ENCODE measurements at regions not wholly inside any gene's neighbourhood (a gene's known extent, or its start where the extent isn't known, plus 50 kb on each side); places are given as distances from the start of the nearest gene placed in this dataset.

DNA sequence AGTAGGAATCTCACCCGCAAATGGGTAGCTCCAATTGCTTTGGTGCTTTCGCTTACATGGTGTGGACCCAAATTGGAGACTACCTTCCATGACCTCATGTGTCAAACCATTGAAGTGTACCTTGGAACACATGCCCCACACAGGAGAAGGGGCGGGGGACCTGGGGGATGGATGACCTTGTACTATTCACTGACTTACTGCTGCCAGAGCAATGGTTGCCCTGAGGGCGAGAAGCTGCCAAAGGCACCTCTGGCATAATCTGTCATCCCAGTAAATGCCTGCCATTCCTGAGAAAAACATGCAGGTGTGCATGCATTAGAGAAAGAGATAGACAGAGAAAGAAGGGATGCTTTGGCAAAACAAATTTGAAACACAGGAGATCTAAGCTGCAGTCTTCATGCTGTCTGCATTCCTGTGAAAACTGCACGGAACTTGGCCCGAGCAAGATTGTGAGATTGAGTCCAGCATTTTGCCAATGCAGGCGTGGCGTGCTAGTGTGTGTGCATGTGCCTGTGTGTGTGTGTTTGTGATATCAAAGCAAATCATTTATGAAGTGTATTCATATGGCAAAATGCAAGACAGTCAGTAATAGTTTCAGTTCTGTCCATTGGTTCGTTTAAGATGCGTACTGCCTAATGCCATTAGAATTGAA, 219.5 kb upstream of the MDFIC2 start (continued):
- TF ChIP-seq, protein P1, sequence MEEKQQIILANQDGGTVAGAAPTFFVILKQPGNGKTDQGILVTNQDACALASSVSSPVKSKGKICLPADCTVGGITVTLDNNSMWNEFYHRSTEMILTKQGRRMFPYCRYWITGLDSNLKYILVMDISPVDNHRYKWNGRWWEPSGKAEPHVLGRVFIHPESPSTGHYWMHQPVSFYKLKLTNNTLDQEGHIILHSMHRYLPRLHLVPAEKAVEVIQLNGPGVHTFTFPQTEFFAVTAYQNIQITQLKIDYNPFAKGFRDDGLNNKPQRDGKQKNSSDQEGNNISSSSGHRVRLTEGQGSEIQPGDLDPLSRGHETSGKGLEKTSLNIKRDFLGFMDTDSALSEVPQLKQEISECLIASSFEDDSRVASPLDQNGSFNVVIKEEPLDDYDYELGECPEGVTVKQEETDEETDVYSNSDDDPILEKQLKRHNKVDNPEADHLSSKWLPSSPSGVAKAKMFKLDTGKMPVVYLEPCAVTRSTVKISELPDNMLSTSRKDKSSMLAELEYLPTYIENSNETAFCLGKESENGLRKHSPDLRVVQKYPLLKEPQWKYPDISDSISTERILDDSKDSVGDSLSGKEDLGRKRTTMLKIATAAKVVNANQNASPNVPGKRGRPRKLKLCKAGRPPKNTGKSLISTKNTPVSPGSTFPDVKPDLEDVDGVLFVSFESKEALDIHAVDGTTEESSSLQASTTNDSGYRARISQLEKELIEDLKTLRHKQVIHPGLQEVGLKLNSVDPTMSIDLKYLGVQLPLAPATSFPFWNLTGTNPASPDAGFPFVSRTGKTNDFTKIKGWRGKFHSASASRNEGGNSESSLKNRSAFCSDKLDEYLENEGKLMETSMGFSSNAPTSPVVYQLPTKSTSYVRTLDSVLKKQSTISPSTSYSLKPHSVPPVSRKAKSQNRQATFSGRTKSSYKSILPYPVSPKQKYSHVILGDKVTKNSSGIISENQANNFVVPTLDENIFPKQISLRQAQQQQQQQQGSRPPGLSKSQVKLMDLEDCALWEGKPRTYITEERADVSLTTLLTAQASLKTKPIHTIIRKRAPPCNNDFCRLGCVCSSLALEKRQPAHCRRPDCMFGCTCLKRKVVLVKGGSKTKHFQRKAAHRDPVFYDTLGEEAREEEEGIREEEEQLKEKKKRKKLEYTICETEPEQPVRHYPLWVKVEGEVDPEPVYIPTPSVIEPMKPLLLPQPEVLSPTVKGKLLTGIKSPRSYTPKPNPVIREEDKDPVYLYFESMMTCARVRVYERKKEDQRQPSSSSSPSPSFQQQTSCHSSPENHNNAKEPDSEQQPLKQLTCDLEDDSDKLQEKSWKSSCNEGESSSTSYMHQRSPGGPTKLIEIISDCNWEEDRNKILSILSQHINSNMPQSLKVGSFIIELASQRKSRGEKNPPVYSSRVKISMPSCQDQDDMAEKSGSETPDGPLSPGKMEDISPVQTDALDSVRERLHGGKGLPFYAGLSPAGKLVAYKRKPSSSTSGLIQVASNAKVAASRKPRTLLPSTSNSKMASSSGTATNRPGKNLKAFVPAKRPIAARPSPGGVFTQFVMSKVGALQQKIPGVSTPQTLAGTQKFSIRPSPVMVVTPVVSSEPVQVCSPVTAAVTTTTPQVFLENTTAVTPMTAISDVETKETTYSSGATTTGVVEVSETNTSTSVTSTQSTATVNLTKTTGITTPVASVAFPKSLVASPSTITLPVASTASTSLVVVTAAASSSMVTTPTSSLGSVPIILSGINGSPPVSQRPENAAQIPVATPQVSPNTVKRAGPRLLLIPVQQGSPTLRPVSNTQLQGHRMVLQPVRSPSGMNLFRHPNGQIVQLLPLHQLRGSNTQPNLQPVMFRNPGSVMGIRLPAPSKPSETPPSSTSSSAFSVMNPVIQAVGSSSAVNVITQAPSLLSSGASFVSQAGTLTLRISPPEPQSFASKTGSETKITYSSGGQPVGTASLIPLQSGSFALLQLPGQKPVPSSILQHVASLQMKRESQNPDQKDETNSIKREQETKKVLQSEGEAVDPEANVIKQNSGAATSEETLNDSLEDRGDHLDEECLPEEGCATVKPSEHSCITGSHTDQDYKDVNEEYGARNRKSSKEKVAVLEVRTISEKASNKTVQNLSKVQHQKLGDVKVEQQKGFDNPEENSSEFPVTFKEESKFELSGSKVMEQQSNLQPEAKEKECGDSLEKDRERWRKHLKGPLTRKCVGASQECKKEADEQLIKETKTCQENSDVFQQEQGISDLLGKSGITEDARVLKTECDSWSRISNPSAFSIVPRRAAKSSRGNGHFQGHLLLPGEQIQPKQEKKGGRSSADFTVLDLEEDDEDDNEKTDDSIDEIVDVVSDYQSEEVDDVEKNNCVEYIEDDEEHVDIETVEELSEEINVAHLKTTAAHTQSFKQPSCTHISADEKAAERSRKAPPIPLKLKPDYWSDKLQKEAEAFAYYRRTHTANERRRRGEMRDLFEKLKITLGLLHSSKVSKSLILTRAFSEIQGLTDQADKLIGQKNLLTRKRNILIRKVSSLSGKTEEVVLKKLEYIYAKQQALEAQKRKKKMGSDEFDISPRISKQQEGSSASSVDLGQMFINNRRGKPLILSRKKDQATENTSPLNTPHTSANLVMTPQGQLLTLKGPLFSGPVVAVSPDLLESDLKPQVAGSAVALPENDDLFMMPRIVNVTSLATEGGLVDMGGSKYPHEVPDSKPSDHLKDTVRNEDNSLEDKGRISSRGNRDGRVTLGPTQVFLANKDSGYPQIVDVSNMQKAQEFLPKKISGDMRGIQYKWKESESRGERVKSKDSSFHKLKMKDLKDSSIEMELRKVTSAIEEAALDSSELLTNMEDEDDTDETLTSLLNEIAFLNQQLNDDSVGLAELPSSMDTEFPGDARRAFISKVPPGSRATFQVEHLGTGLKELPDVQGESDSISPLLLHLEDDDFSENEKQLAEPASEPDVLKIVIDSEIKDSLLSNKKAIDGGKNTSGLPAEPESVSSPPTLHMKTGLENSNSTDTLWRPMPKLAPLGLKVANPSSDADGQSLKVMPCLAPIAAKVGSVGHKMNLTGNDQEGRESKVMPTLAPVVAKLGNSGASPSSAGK (IDR thresholded peaks at IDR 0.05) = no peak
- TF ChIP-seq LARP7 (IDR thresholded peaks at IDR 0.05) = no peak
- TF ChIP-seq, protein P2, sequence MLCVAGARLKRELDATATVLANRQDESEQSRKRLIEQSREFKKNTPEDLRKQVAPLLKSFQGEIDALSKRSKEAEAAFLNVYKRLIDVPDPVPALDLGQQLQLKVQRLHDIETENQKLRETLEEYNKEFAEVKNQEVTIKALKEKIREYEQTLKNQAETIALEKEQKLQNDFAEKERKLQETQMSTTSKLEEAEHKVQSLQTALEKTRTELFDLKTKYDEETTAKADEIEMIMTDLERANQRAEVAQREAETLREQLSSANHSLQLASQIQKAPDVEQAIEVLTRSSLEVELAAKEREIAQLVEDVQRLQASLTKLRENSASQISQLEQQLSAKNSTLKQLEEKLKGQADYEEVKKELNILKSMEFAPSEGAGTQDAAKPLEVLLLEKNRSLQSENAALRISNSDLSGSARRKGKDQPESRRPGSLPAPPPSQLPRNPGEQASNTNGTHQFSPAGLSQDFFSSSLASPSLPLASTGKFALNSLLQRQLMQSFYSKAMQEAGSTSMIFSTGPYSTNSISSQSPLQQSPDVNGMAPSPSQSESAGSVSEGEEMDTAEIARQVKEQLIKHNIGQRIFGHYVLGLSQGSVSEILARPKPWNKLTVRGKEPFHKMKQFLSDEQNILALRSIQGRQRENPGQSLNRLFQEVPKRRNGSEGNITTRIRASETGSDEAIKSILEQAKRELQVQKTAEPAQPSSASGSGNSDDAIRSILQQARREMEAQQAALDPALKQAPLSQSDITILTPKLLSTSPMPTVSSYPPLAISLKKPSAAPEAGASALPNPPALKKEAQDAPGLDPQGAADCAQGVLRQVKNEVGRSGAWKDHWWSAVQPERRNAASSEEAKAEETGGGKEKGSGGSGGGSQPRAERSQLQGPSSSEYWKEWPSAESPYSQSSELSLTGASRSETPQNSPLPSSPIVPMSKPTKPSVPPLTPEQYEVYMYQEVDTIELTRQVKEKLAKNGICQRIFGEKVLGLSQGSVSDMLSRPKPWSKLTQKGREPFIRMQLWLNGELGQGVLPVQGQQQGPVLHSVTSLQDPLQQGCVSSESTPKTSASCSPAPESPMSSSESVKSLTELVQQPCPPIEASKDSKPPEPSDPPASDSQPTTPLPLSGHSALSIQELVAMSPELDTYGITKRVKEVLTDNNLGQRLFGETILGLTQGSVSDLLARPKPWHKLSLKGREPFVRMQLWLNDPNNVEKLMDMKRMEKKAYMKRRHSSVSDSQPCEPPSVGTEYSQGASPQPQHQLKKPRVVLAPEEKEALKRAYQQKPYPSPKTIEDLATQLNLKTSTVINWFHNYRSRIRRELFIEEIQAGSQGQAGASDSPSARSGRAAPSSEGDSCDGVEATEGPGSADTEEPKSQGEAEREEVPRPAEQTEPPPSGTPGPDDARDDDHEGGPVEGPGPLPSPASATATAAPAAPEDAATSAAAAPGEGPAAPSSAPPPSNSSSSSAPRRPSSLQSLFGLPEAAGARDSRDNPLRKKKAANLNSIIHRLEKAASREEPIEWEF (CRISPR knock-in tag; IDR thresholded peaks at IDR 0.05) = no peak
